Caco-2 (cell line): ENCODE measurements at regions not wholly inside any gene's neighbourhood (a gene's known extent, or its start where the extent isn't known, plus 50 kb on each side); places are given as distances from the start of the nearest gene placed in this dataset.

Experiments used
- BruUV-seq: library from RNA; stranded (reverse); fragments of 400-500 nt; replicated peaks from 2 replicates; lab custom pipeline; 2021; lab: Mats Ljungman, UMichigan
- CTCF ChIA-PET: fragments of 300-600 bp; sonication (Branson Sonifier 250); formaldehyde crosslinking; loops from one replicate; lab custom pipeline; 2022; ENCODE audit warnings: antibody characterized with exemption; lab: Charles Lee
- POLR2A ChIA-PET: fragments of 300-600 bp; sonication (Branson Sonifier 250); formaldehyde crosslinking; loops from one replicate; lab custom pipeline; 2022; ENCODE audit warnings: antibody characterized with exemption; lab: Charles Lee
- DNase-seq, 2 experiments: peaks; one replicate each; pipeline versions ENCODE4 v3.0.0 to v3.0.0-alpha.2; 2020 to 2022
- H3K27me3 ChIP-seq: replicated peaks from 2 replicates; pipeline ENCODE4 v1.6.0; 2011; ENCODE audit warnings: low read length; ENCODE audit not compliant: control insufficient read depth, insufficient read depth
- H3K36me3 ChIP-seq: 2 replicates; pipeline ENCODE4 v1.5.1; 2011; ENCODE audit warnings: low read length; ENCODE audit not compliant: control insufficient read depth, insufficient read depth
- H3K4me1 ChIP-seq: fragments of 250-450 bp; sonication (Bioruptor Pico); 2 replicates; pipeline ENCODE4 v1.5.1; 2020; ENCODE audit warnings: mild to moderate bottlenecking
- H3K4me3 ChIP-seq: 2 replicates; pipeline ENCODE4 v1.5.1; 2011; ENCODE audit warnings: low read depth, mild to moderate bottlenecking, control low read depth, low read length
- H3K9me3 ChIP-seq: fragments of 250-450 bp; sonication (Bioruptor Pico); 2 replicates; pipeline ENCODE4 v1.5.1; 2020; ENCODE audit warnings: mild to moderate bottlenecking, moderate library complexity
- H3K27ac Mint-ChIP-seq: one replicate; pipeline ENCODE4 v1.8.0; 2022; ENCODE audit warnings: mixed read lengths; ENCODE audit not compliant: unreplicated experiment
- H3K27me3 Mint-ChIP-seq: one replicate; pipeline ENCODE4 v1.8.0; 2022; ENCODE audit warnings: mixed read lengths; ENCODE audit not compliant: insufficient read depth, unreplicated experiment
- H3K36me3 Mint-ChIP-seq: one replicate; pipeline ENCODE4 v1.8.0; 2022; ENCODE audit warnings: mild to moderate bottlenecking, mixed read lengths; ENCODE audit not compliant: insufficient read depth, unreplicated experiment
- H3K4me1 Mint-ChIP-seq: one replicate; pipeline ENCODE4 v1.8.0; 2022; ENCODE audit warnings: low read depth, mixed read lengths; ENCODE audit not compliant: unreplicated experiment
- H3K4me3 Mint-ChIP-seq: one replicate; pipeline ENCODE4 v1.8.0; 2022; ENCODE audit warnings: mild to moderate bottlenecking, moderate library complexity, mixed read lengths; ENCODE audit not compliant: unreplicated experiment
- H3K9me3 Mint-ChIP-seq: one replicate; pipeline ENCODE4 v1.8.0; 2022; ENCODE audit warnings: mixed read lengths; ENCODE audit not compliant: unreplicated experiment
- intact Hi-C: fragments of 100-400 bp; cut with micrococcal nuclease; formaldehyde crosslinking; loops from one replicate; pipeline ENCODE4 v1.10.0; 2022; ENCODE audit not compliant: unreplicated experiment
- TF ChIP-seq, protein P1 (sequence below), 2 experiments: fragments of 200-600 bp in 1 of 2; IDR thresholded peaks; 1 replicate in 1 of 2; 2 replicates in 1 of 2; pipeline versions ENCODE4 v1.5.1 to v1.8.0; 2011 to 2022; ENCODE audit warnings: antibody characterized with exemption in 1 of 2, control low read depth in 1 of 2, inconsistent platforms in 1 of 2, low read depth in 1 of 2, low read length in 1 of 2, mild to moderate bottlenecking in 1 of 2, moderate library complexity in 1 of 2; ENCODE audit not compliant: insufficient read depth in 1 of 2, severe bottlenecking in 1 of 2, unreplicated experiment in 1 of 2

DNA sequence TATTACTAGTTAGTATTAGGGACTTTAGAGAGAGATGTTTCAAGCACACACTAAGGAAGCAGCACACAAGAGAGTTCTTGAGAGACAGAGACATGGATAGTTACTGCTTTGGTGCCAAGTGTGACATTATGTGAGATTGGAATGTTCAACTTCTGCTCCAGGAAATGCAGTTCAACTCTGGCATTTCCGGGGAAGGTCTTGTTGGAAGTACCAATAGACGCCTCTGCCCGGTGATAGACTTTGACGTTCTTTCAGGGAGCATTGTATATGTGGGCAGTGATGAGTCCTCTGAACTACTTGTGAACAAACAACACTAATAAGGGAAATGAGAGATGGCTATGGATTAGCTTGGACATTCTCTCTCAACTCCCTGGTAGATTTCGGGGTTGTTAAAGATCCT is 638.1 kb upstream of the BOD1L1 start:
- Histone ChIP-seq H3K27me3 (no peaks in the 10 kb centered on the region), H3K9me3 (no peaks in the 10 kb centered on the region), H3K36me3 (no peaks in the 10 kb centered on the region), H3K4me1 (no peaks in the 10 kb centered on the region), H3K4me3 (no peak overlapping the region)
- POLR2A ChIA-PET: no interaction called here
- Mint-ChIP-seq H3K27me3 (no peaks in the 10 kb centered on the region), H3K36me3 (no peaks in the 10 kb centered on the region), H3K4me1 (no peaks in the 10 kb centered on the region), H3K4me3 (no peak overlapping the region), H3K9me3 (no peaks in the 10 kb centered on the region), H3K27ac (no peak overlapping the region)
- intact Hi-C loops: no loop called here
- TF ChIP-seq, protein P1, sequence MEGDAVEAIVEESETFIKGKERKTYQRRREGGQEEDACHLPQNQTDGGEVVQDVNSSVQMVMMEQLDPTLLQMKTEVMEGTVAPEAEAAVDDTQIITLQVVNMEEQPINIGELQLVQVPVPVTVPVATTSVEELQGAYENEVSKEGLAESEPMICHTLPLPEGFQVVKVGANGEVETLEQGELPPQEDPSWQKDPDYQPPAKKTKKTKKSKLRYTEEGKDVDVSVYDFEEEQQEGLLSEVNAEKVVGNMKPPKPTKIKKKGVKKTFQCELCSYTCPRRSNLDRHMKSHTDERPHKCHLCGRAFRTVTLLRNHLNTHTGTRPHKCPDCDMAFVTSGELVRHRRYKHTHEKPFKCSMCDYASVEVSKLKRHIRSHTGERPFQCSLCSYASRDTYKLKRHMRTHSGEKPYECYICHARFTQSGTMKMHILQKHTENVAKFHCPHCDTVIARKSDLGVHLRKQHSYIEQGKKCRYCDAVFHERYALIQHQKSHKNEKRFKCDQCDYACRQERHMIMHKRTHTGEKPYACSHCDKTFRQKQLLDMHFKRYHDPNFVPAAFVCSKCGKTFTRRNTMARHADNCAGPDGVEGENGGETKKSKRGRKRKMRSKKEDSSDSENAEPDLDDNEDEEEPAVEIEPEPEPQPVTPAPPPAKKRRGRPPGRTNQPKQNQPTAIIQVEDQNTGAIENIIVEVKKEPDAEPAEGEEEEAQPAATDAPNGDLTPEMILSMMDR (IDR thresholded peaks at IDR 0.05; ENCODE audit: insufficient read depth in 1 of 2, low read depth in 1 of 2, low read length in 1 of 2, severe bottlenecking in 1 of 2, unreplicated experiment in 1 of 2): no peak
- no TSS peak for BruUV-seq
- CTCF ChIA-PET: no interaction called here
- DNase-seq: no peak

DNA sequence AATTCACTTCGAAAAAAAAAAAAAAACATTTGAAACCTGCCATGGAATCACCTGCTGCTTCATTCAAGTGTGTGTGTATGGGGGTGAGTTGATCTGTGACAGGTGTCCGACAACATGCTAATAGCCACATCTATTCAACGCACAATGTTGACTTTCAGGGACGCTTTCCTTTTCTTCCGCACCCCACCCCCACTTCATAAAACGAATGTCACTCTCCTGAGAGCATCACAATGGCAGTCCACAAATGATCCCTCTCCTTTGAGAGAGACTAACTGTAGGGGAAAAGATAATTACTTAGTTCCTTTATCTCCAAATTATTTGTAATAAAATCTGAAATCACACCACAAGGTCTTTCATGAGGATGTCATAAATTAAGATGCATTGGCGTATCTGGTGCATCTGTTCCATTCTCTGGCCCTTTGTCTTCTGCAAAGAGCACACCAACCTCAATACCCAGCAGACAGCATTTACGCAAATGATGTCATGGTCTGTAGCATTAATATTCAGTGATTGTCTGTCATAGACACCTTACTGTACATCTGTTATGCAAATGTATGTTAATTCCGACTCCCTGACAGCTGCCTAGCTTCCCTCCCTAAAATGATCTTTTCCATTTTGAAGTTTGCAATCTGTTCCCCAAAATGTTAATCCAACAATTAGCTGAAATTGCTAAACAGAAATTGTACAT is 640.0 kb upstream of the BOD1L1 start:
- no peak for DNase-seq
- H3K36me3 ChIP-seq: no peaks in the 10 kb centered on the region
- H3K9me3 Mint-ChIP-seq: no peaks in the 10 kb centered on the region
- no peaks in the 10 kb centered on the region for H3K4me1 Mint-ChIP-seq
- H3K4me3 Mint-ChIP-seq: no peak overlapping the region
- H3K27ac Mint-ChIP-seq: no peak overlapping the region
- ChIA-PET POLR2A (no interaction called here), CTCF (no interaction called here)
- no peaks in the 10 kb centered on the region for H3K36me3 Mint-ChIP-seq
- H3K27me3 Mint-ChIP-seq: no peaks in the 10 kb centered on the region
- H3K27me3 ChIP-seq: no peaks in the 10 kb centered on the region
- H3K9me3 ChIP-seq: no peaks in the 10 kb centered on the region
- intact Hi-C loops: no loop called here
- H3K4me1 ChIP-seq: no peaks in the 10 kb centered on the region
- no peak overlapping the region for H3K4me3 ChIP-seq
- no TSS peak for BruUV-seq
- TF ChIP-seq, protein P1 (IDR thresholded peaks at IDR 0.05; ENCODE audit: insufficient read depth in 1 of 2, low read depth in 1 of 2, low read length in 1 of 2, severe bottlenecking in 1 of 2, unreplicated experiment in 1 of 2): no peak

DNA sequence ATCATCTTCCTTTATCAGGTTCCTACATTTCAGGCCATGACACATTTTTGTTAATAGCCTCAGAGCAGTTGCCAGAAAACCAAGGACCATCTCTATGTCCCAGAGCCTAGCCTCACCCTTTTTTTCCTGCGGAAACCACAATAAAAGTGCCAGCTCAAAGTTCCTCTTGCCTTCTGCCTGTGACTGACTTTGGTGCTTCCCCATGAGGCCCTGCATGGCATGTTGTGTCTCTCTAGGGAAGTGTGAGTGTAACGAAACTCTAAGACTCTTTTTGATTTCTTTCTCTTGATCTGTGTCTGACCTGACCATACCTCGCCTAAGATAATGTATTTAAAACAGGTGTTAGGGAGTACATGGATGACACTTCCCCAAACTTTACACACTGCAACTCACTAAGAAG is 642.3 kb upstream of the BOD1L1 start:
- ChIA-PET POLR2A (no interaction called here), CTCF (no interaction called here)
- intact Hi-C loops: no loop called here
- BruUV-seq: no TSS peak
- TF ChIP-seq, protein P1 (IDR thresholded peaks at IDR 0.05; ENCODE audit: insufficient read depth in 1 of 2, low read depth in 1 of 2, low read length in 1 of 2, severe bottlenecking in 1 of 2, unreplicated experiment in 1 of 2): no peak
- Mint-ChIP-seq H3K27me3 (no peaks in the 10 kb centered on the region), H3K4me1 (no peaks in the 10 kb centered on the region), H3K27ac (no peak overlapping the region), H3K36me3 (no peaks in the 10 kb centered on the region), H3K9me3 (no peaks in the 10 kb centered on the region), H3K4me3 (no peak overlapping the region)
- Histone ChIP-seq H3K9me3 (no peaks in the 10 kb centered on the region), H3K27me3 (no peaks in the 10 kb centered on the region), H3K4me1 (no peaks in the 10 kb centered on the region), H3K36me3 (no peaks in the 10 kb centered on the region), H3K4me3 (no peak overlapping the region)
- no peak for DNase-seq
